Stimulated activated memory B cell treated with anti-CD40 and anti-IgM and Interleukin-4, amounts not matched to agents 10 μg/mL and 1 μg/mL and 100 μg/mL, for 72 hours (primary cell): ENCODE measurements at regions not wholly inside any gene's neighbourhood (a gene's known extent, or its start where the extent isn't known, plus 50 kb on each side); places are given as distances from the start of the nearest gene placed in this dataset.
"Not testable (repeated sequence)": the region's sequence is repeated elsewhere in the genome, so short reads cannot be mapped to it uniquely, and the experiment has no call there.

Experiments used
- ATAC-seq: fragments of 150-1000 bp; cut with Tn5 transposase; 2 replicates; pipeline ENCODE4 v1.10.0; 2021
- H3K27ac Mint-ChIP-seq: one replicate; pipeline ENCODE4 v1.8.0; 2022; ENCODE audit warnings: mild to moderate bottlenecking, mixed read lengths
- H3K27me3 Mint-ChIP-seq: one replicate; pipeline ENCODE4 v1.8.0; 2022; ENCODE audit warnings: mixed read lengths
- H3K36me3 Mint-ChIP-seq: one replicate; pipeline ENCODE4 v1.8.0; 2022; ENCODE audit warnings: mixed read lengths
- H3K4me1 Mint-ChIP-seq: one replicate; pipeline ENCODE4 v1.8.0; 2022; ENCODE audit warnings: mixed read lengths
- H3K4me3 Mint-ChIP-seq: one replicate; pipeline ENCODE4 v1.8.0; 2022; ENCODE audit warnings: mild to moderate bottlenecking, moderate library complexity, mixed read lengths
- H3K9me3 Mint-ChIP-seq: one replicate; pipeline ENCODE4 v1.8.0; 2022; ENCODE audit warnings: mixed read lengths

DNA sequence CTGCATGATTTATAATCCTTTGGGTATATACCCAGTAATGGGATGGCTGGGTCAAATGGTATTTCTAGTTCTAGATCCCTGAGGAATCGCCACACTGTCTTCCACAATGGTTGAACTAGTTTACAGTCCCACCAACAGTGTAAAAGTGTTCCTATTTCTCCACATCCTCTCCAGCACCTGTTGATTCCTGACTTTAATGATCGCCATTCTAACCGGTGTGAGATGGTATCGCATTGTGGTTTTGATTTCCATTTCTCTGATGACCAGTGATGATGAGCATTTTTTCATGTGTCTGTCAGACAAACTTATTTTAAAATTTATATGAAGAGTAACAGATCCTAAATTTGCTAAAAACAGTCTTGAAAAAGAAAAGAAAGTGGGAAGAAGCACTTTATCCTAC lies 197.7 kb downstream of the FGFR2 start:
- not testable (repeated sequence) for H3K27ac Mint-ChIP-seq, ATAC-seq, H3K4me3 Mint-ChIP-seq, H3K9me3 Mint-ChIP-seq, H3K4me1 Mint-ChIP-seq, H3K36me3 Mint-ChIP-seq, H3K27me3 Mint-ChIP-seq

DNA sequence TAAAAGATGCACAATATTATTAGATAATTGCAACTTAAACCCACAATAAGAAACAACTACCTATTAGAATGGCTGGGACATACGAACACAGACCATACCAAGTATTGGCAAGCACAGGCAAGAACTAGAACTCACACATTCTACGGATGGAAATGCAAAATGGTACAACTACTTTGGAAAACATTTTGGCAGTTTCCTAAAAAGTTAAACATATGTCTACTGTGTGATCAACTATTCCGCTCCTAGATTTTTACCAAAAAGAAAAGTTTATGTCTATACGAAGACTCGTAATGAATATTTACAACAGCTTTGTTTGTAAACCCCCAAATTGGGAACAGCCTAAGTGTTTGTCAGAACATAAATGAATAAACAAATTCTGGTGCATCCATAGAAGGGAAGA lies 194.7 kb downstream of the FGFR2 start:
- ATAC-seq: no peak
- Mint-ChIP-seq H3K9me3 (no peaks in the 10 kb centered on the region), H3K36me3 (no peaks in the 10 kb centered on the region), H3K4me1 (no peaks in the 10 kb centered on the region), H3K27me3 (no peaks in the 10 kb centered on the region), H3K4me3 (no peak overlapping the region), H3K27ac (no peak overlapping the region)

DNA sequence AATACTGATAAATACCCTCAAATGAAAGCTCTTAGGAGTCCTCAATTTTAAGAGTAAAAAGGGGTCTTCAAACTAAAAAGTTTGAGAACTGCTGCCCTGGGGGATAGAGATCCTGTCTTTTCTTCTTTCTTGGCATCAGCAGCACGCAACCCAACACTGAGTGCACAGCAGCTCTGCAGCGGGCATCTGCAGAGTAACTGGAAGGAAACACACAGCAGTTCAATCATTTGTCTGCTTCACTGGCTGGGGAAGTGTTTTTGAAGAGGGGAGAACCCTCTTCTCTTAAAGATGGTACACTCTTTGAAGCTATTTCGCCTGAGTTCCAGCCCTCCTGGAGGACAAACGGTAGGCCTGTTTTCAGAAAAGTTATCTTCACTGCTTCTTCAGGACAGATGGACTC lies 193.6 kb downstream of the FGFR2 start:
- no peaks in the 10 kb centered on the region for H3K36me3 Mint-ChIP-seq
- no peaks in the 10 kb centered on the region for H3K27me3 Mint-ChIP-seq
- H3K9me3 Mint-ChIP-seq: no peaks in the 10 kb centered on the region
- H3K4me1 Mint-ChIP-seq: no peaks in the 10 kb centered on the region
- no peak overlapping the region for H3K4me3 Mint-ChIP-seq
- H3K27ac Mint-ChIP-seq: no peak overlapping the region
- ATAC-seq: no peak

DNA sequence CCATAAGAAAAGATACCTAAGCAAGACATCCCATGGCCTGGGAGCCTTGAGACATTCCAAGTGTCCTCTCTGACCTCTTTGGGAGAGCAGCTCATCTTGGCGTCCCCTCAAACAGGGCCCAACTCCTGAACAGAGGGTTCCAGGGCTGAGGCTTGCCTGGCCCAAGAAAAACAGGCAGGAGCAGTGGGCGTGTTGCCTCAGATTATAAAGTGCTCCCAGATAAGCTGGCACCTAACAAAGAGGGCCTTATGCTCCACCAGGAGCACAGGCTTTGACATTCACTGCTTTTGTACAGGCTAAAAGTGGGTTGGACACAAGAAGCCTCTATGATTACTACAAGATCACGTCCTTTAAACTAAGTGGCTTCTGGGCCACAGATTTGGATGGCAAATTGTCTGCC lies 193.1 kb downstream of the FGFR2 start:
- no peaks in the 10 kb centered on the region for H3K27me3 Mint-ChIP-seq
- no peak overlapping the region for H3K27ac Mint-ChIP-seq
- no peaks in the 10 kb centered on the region for H3K4me1 Mint-ChIP-seq
- H3K4me3 Mint-ChIP-seq: no peak overlapping the region
- peak; percentile 10 for ATAC-seq
- no peaks in the 10 kb centered on the region for H3K9me3 Mint-ChIP-seq
- no peaks in the 10 kb centered on the region for H3K36me3 Mint-ChIP-seq

DNA sequence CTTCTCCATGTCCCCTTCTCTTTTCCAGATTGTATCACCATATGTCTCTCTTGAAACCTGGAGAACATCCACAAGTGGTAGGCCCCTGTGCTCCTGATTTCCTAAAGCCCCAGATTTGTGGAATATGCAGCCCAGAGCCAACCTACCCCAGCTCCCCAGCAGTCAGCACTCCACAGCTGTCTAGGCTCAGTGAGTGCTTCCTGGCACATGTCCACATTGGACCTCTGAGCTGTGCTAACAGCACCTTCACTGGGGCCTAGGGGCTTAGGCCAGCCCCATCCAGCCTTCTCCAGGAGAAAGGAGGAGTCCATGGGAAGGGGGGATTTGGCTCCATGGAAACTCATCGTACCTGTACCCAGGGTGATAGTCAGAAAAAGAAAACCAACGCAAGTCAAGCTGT lies 192.7 kb downstream of the FGFR2 start:
- H3K27ac Mint-ChIP-seq: no peak overlapping the region
- peak; percentile 47 for ATAC-seq
- no peaks in the 10 kb centered on the region for H3K4me1 Mint-ChIP-seq
- no peak overlapping the region for H3K4me3 Mint-ChIP-seq
- H3K9me3 Mint-ChIP-seq: no peaks in the 10 kb centered on the region
- H3K36me3 Mint-ChIP-seq: no peaks in the 10 kb centered on the region
- H3K27me3 Mint-ChIP-seq: no peaks in the 10 kb centered on the region

DNA sequence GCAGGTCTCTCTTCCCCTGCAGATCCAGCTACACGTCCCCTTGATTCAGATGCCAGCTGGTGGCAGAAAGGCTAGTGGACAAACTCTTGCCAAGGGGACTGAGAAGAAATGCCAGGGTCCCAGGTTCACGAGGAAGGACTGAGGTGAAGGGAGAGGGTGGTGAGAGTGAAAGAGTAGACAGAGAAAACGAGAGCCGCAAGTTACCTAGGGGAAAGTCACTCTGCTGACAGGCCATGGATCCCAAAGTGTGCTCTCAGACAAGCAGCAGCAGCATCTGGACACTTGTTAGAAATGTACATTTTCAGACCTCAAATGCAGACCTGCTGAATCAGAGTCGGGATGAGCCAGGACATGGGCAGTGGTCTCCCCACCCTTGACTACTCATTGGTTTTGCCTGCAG lies 192.3 kb downstream of the FGFR2 start:
- no peak for ATAC-seq
- H3K27ac Mint-ChIP-seq: no peak overlapping the region
- H3K4me3 Mint-ChIP-seq: no peak overlapping the region
- H3K9me3 Mint-ChIP-seq: no peaks in the 10 kb centered on the region
- H3K4me1 Mint-ChIP-seq: no peaks in the 10 kb centered on the region
- H3K27me3 Mint-ChIP-seq: no peaks in the 10 kb centered on the region
- H3K36me3 Mint-ChIP-seq: no peaks in the 10 kb centered on the region

DNA sequence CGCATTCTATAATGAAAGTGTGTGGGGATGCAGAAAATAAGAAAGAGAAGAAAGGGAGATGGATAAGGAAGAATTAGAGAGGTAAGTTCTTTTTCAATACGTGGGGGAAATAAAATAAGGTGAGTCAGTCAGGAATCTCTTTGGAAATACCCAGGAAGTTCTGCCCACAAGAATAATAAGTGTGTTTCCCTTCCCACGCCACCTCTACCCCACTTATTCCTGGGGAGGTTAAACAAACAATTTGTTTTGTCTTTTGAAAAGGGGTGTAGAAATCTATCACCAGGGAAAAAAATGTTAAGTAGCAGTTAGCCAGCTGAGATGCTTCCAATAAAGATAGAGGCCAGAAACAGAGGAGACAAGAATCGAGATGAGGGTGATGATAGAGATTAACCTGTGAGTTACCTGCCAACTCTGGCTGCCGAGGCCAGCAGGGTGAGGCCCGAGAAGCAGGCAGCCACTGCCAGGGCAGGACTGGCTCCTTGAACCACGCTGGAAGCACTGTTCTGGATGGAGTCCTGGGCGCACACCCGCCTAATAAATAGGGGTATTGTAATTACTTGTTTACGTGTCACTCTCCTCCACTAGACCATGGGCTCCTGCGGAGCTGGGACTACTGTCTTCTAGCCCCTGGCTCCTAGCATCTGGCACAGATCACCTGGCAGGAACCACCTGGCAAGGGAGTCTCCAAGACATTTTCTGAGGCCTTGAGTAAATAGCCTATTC lies 191.3 kb downstream of the FGFR2 start:
- H3K4me1 Mint-ChIP-seq: no peaks in the 10 kb centered on the region
- H3K9me3 Mint-ChIP-seq: no peaks in the 10 kb centered on the region
- no peak overlapping the region for H3K4me3 Mint-ChIP-seq
- H3K36me3 Mint-ChIP-seq: no peaks in the 10 kb centered on the region
- no peak overlapping the region for H3K27ac Mint-ChIP-seq
- H3K27me3 Mint-ChIP-seq: no peaks in the 10 kb centered on the region
- no peak for ATAC-seq

DNA sequence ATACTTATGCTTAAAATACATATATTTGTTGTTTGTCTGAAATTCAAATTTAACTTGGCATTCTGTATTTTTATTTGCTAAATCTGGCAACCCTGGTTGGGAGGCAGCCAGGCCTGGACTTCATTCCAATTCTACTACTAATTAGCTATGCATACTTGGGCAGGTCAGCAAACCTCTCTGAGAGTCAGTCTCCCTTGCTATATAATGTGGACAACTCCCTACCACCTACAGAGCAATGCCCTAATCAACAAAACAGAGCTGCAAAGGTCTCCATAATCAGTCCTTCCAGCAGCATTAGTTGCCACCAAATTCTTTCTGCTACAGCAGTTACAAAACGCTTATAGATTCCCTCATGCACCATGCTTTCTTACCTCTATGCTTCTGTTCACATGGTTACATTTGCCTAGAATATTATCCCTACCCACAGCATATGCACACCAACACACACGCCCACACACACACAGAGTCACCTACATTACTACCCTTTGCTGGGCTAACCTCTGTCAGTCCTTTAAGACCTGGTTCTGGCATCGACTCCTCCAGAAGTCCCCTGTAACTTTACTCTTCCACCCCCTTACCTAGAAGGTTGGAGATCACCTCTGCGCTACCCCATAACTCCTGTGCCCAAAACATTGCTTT lies 188.7 kb downstream of the FGFR2 start:
- Mint-ChIP-seq H3K9me3 (peaks cover 3% of the 10 kb centered on the region), H3K27ac (no peak overlapping the region), H3K4me3 (no peak overlapping the region), H3K36me3 (no peaks in the 10 kb centered on the region), H3K27me3 (no peaks in the 10 kb centered on the region), H3K4me1 (no peaks in the 10 kb centered on the region)
- no peak for ATAC-seq

DNA sequence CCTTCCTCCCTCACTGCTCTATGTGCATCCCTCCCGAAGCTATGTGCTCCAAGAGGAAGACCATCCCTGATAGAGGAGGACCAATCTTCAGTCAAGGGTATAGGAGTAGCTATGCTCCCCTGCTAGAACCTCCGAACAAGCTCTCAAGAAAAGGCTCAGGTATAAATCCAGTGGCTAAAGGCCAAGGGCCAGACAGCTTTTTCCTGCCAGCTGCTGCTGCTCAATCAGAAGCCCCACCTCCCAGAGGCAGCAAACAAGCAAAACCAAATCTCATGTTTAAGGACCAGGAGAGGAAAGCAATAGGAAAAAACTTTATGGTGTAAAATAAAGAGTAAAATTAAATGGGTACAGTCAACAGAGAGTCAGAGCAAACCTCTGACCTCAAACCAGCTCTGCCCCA lies 187.2 kb downstream of the FGFR2 start:
- Mint-ChIP-seq H3K9me3 (peaks cover 3% of the 10 kb centered on the region), H3K27me3 (no peaks in the 10 kb centered on the region), H3K27ac (no peak overlapping the region), H3K36me3 (no peaks in the 10 kb centered on the region), H3K4me1 (no peaks in the 10 kb centered on the region), H3K4me3 (no peak overlapping the region)
- ATAC-seq: no peak

DNA sequence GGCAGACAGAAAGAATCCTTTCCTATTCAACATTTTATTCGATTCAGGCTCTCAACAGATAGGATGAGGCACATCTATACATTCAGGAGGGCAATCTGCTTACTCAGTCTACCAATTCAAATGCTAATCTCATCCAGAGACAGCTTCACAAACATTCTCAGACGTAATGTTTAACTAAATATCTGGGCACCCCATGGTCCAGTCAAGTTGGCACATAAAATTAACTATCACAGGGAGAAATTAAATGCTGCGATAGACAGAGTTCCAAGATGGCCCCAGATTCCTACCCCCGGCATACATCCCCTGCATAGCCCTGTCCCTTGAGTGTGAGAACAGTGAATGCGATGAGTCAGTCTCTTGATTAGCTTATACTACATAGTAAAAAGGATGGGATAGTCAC lies 184.3 kb downstream of the FGFR2 start:
- Mint-ChIP-seq H3K27ac (no peak overlapping the region), H3K9me3 (peaks cover 5% of the 10 kb centered on the region), H3K27me3 (no peaks in the 10 kb centered on the region), H3K4me3 (no peak overlapping the region), H3K4me1 (no peaks in the 10 kb centered on the region), H3K36me3 (no peaks in the 10 kb centered on the region)
- ATAC-seq: no peak

DNA sequence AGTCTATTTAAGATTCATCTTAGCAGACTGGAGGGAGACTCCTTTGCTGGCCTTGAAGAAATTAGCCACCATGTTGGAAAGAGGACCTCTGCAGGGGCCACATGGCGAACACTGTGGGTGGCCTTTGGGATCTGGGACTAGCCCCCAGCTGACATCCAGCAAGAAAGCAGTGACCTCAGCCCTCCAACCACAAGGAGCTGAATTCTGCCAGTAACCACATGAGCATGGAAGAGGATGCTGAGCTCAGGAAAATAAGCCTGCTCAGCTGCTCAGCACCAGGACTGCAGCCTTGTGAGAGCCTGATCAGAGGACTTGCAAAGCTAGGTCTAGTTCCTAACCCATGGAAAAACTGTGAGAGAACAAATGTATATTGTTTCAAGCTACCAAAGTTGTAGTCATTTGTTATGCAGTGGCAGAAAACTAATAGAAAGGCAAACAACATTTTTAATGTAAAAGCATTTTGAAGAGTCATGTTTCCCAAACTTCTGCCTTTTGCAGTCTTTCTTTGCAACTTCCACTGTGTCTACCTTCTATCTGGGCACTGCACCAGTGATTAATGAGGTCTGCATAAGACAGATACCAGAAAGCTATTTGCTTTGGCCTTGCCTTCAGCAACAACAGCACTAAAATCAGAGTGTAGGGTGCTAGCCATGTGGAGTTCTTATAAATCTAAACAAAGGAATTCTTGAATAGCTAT lies 183.7 kb downstream of the FGFR2 start:
- Mint-ChIP-seq H3K36me3 (no peaks in the 10 kb centered on the region), H3K4me1 (no peaks in the 10 kb centered on the region), H3K9me3 (peaks cover 6% of the 10 kb centered on the region), H3K27ac (no peak overlapping the region), H3K27me3 (no peaks in the 10 kb centered on the region), H3K4me3 (no peak overlapping the region)
- ATAC-seq: no peak

DNA sequence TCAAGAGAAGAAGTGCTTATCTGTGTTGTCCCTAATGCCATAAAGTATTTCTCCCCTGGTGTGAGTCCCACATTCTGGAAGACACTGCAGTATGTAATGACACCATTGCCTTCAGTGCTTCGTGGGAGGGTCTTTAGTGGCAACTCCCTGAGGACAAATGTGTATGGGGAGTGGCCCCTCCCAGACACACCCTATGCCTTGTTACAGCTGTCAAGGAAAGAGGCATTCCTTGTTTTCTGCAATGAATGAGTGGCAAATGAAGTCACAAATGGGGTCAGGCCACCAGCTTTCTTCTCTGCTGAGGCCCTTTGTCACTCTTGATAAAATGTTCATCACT lies 183.2 kb downstream of the FGFR2 start:
- no peak for ATAC-seq
- Mint-ChIP-seq H3K4me1 (no peaks in the 10 kb centered on the region), H3K36me3 (no peaks in the 10 kb centered on the region), H3K9me3 (peaks cover 6% of the 10 kb centered on the region), H3K4me3 (no peak overlapping the region), H3K27ac (no peak overlapping the region), H3K27me3 (no peaks in the 10 kb centered on the region)

DNA sequence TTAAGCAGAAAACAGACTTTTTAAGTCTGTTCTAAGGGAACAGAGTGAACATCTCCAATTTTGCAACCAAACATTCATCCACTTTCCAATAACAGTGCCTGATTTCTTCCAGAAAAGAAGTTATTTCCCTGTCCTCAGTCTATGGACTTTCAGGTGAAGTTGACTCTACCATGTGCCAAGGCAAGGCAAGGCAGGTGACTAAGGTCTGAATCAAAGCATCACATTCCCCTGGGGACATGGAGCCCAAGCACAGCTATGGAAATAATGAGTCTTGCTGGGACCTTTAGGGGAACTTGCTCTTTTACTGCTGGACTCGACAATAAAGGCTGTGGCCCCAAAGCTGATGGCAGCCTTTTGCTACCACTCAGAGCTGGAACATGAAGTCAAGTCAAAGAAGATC lies 182.2 kb downstream of the FGFR2 start:
- Mint-ChIP-seq H3K27me3 (no peaks in the 10 kb centered on the region), H3K9me3 (peaks cover 6% of the 10 kb centered on the region), H3K4me3 (no peak overlapping the region), H3K27ac (no peak overlapping the region), H3K4me1 (no peaks in the 10 kb centered on the region), H3K36me3 (no peaks in the 10 kb centered on the region)
- no peak for ATAC-seq

DNA sequence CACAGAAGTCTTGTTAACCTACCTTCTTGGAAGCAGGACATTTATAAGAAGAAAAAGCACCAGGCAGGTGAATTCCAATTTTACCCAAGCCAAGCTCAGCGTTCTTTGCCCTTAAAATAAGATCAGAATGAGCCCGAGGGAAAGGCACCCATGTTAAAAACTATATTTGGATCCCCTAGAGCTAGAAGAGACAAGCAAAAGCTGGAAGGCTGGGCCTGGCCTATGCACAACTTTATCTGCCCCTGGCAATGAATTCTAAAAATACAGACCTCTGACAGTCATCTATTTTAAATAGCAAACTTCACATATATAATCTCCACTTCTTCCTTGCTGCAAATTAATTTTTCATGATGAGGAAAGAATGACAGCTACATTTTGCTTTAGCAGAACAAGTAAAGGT lies 180.9 kb downstream of the FGFR2 start:
- H3K27ac Mint-ChIP-seq: no peak overlapping the region
- no peak overlapping the region for H3K4me3 Mint-ChIP-seq
- ATAC-seq: no peak
- H3K27me3 Mint-ChIP-seq: no peaks in the 10 kb centered on the region
- H3K9me3 Mint-ChIP-seq: peaks cover 6% of the 10 kb centered on the region
- H3K36me3 Mint-ChIP-seq: no peaks in the 10 kb centered on the region
- no peaks in the 10 kb centered on the region for H3K4me1 Mint-ChIP-seq

DNA sequence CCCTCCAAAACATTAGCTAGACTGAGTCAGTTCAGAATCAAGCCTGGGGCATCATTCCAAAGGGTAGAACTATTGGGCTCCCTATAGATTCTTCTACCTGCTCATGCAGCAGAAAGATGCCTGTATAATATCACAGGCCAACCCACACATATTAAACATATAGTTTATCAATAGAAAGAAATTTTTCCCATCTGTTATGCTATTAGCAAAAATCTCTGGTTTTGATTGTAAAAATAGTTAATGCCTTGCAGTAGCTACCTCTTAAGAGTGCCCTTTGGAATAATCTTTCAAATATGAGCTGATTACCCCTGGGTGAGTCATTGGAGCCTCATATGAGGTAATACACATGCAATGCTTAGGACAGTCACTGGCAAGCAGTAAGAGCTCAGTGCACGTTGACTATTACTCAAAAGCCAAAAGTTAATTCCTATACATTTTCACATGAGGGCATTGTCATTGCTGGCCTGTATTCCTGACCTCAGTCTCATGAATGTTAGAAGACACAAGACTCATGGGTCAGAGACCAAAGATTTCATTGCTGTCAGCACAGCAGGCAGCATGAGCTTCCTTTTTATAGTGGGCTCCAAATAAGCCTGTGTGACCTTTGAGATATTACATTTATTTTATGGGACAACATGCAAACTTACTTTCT lies 180.0 kb downstream of the FGFR2 start:
- no peak for ATAC-seq
- H3K9me3 Mint-ChIP-seq: peaks cover 6% of the 10 kb centered on the region
- no peaks in the 10 kb centered on the region for H3K4me1 Mint-ChIP-seq
- H3K36me3 Mint-ChIP-seq: no peaks in the 10 kb centered on the region
- no peaks in the 10 kb centered on the region for H3K27me3 Mint-ChIP-seq
- no peak overlapping the region for H3K27ac Mint-ChIP-seq
- H3K4me3 Mint-ChIP-seq: no peak overlapping the region

DNA sequence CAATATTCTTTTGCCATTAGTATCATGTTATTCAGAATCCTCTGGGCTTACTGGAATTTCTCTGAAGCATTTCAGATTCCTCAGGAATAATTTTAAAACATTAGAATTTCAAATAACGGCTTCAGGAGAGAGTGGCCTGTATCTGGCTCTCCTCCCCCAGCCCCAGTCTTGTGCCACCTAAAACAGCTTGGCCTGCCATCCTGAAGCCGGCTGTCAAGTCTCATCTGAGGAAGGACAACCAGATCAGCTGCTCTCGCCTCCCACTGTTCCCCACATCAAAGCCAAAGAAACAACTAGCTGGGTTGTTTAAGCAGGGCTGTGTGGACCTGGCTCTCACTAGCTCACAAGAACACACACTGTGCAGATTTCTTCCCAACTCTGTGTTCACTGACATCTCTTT lies 178.2 kb downstream of the FGFR2 start:
- Mint-ChIP-seq H3K27ac (no peak overlapping the region), H3K4me1 (no peaks in the 10 kb centered on the region), H3K27me3 (no peaks in the 10 kb centered on the region), H3K4me3 (no peak overlapping the region), H3K9me3 (peaks cover 3% of the 10 kb centered on the region), H3K36me3 (no peaks in the 10 kb centered on the region)
- no peak for ATAC-seq
